Fibroblast of villous mesenchyme (primary cell): ENCODE measurements at regions not wholly inside any gene's neighbourhood (a gene's known extent, or its start where the extent isn't known, plus 50 kb on each side); places are given as distances from the start of the nearest gene placed in this dataset.
A peak's percentile ranks its signal among the peaks of the same experiment; 100 is the strongest.

Source experiments
- DNase-seq: peaks from one replicate; pipeline ENCODE4 v3.0.0-alpha.2; 2010; ENCODE audit warnings: low read depth
- H3K4me3 ChIP-seq: 2 replicates; pipeline ENCODE4 v1.5.1; 2011; ENCODE audit warnings: low read depth, mild to moderate bottlenecking, low read length
- TF ChIP-seq, protein P1 (sequence below): IDR thresholded peaks from 2 replicates; pipeline ENCODE4 v1.5.1; 2012; ENCODE audit warnings: low read depth, mild to moderate bottlenecking, low read length; ENCODE audit not compliant: insufficient read depth

DNA sequence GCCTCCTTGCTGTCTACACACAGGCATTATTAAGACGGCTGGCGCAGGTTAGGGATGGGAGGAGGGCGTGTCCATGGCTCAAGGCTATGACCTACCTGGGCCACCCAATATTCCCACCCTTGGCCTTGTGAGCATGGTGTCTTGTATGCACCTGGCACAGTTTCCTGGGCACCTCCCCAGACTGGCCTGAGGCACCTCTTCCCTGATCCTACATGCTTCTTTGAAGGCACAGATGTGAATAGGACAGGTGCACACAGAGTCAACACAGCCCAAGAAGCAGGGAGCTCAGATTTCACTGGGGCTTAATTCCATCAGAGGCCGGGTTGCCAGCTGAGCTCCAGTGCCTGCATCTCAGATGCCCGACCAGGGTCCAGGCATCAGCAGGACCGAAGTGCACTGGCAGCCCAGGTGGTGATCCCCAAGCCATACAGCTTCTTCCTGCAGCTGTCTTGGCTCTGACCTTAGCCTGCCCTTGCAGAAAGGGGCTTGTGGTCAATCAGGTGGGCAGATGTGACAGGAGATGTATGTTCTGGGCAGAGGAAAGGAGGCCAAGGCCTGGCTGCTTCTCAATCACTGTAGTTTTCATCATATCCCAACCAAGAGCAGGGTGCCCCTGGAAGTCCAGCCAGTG, 287.7 kb downstream of the CLIC5 start:
- TF ChIP-seq, protein P1, sequence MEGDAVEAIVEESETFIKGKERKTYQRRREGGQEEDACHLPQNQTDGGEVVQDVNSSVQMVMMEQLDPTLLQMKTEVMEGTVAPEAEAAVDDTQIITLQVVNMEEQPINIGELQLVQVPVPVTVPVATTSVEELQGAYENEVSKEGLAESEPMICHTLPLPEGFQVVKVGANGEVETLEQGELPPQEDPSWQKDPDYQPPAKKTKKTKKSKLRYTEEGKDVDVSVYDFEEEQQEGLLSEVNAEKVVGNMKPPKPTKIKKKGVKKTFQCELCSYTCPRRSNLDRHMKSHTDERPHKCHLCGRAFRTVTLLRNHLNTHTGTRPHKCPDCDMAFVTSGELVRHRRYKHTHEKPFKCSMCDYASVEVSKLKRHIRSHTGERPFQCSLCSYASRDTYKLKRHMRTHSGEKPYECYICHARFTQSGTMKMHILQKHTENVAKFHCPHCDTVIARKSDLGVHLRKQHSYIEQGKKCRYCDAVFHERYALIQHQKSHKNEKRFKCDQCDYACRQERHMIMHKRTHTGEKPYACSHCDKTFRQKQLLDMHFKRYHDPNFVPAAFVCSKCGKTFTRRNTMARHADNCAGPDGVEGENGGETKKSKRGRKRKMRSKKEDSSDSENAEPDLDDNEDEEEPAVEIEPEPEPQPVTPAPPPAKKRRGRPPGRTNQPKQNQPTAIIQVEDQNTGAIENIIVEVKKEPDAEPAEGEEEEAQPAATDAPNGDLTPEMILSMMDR, result no peak
- no peak overlapping the region for H3K4me3 ChIP-seq
- no peak for DNase-seq

DNA sequence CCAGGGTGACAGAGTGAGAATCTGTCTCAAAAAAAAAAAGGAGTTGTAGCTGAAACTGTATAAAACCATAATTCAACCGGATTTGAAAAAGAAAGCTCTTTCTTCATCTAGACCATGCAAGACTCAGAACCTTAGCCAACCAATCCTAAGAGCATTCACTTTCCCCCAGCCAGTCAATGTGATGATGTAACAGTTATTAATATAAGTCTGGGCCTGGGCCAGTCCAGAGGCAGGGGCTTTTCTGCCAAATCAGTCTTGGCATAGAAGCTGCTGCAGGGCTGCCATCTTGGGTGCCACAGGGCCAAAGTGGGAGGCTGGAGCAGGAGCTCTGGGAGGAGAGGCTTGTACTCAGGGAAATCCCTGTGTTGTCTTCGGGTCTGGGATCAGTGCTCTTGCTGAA, 288.4 kb downstream of the CLIC5 start:
- TF ChIP-seq, protein P1, result no peak
- H3K4me3 ChIP-seq, result no peak overlapping the region
- DNase-seq, result no peak

DNA sequence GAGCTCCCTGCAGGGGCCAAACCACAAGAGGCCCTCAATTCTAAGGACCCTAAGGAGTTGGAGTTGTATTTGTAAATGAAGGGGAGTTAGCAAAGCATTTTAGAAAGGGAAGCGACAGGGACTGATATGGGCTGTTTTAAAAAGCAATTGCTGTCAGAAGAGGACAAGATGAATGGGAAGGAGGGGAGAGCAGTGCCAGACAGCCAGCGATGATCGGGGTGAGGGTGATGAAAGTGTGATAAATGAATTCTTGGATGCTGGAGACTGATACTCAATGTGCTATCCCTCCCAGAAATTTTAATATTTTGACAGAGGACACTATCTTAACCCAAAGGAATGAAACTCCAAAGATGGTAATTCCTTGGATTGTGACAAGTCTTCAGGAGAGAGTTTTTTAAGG, 289.2 kb downstream of the CLIC5 start:
- DNase-seq, result no peak
- no peak overlapping the region for H3K4me3 ChIP-seq
- TF ChIP-seq, protein P1, result no peak

DNA sequence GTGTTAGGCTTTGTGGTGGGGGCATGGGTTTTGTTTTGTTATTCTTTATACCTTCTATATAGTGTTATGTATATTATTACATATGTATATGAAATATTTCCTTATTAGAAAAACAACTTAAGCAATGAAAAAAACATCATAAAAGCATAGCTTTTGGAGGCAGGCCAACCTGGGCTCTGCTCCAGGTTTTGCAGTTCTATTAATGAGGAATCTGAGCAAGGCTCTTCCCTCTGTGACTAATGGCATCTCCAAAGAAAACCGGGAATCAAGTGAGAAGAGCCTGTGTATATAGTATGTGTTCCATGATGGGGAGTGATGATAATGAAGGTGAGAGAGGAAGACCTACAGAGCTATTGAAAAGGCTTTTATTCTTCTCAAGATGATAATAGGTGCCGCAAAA, 291.1 kb downstream of the CLIC5 start:
- TF ChIP-seq, protein P1, result no peak
- H3K4me3 ChIP-seq, result no peak overlapping the region
- peak; percentile 92 for DNase-seq

DNA sequence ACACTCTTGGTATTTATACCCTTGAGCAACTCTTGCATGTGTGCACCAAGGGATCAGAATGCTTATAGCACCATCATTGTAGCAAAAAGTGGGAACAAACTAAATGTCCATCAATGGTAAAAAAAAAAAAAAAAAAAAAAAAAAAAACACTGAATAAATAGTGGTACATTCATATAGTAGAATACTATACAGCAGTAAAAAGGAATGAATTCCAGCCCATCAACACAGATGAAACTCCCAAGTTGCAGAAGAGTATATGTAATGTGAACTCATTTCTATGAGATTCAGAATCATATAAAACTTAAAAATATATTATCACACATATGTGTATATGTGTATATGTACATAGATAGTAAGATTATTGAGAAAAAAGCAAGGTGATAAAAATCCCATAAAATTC, 291.6 kb downstream of the CLIC5 start:
- TF ChIP-seq, protein P1, result no peak
- DNase-seq, result no peak
- no peak overlapping the region for H3K4me3 ChIP-seq

DNA sequence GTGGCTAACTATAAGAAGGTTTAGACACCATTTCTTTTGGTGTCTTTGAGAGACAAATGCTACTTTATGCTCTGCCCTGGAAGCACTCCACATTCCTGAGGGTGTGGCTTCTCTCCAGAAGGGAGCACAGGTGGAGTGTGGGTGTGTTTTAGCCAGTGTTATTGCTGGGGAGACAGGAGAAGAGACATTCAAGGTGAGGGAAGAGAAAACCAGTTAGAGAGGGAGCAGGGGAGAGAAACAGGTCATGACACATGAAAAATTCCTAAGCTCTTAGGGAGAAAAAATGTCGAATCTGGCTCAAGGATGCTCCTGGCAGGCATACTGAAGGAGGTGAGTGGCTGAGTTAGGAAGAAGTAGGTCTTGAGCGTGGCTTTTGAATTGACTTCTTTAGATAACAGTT, 292.8 kb downstream of the CLIC5 start:
- TF ChIP-seq, protein P1, result no peak
- no peak overlapping the region for H3K4me3 ChIP-seq
- no peak for DNase-seq

DNA sequence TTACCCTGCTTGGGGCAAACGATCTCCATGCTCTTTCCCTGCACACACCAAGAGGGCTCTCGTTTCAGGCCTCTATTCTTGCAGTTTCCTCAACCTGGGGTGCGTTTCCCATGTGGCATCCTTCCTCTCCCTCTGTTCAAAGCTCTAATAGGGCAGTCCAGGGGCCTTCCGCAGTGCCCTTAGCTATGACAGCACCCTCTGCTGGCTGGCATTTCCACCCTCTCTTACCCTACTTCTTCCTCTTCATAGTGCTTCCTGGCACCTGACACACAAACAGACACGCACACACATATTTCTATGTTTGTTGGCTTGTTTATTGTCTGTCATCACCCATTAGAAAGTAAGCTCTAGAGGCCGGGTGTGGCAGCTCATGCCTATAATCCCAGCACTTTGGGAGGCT, 294.0 kb downstream of the CLIC5 start:
- no peak overlapping the region for H3K4me3 ChIP-seq
- TF ChIP-seq, protein P1, result no peak
- no peak for DNase-seq
